Neural cell (in vitro differentiated cells): ENCODE measurements at regions not wholly inside any gene's neighbourhood (a gene's known extent, or its start where the extent isn't known, plus 50 kb on each side); places are given as distances from the start of the nearest gene placed in this dataset.

Experiments
- CTCF ChIP-seq: fragments of 450-650 bp; IDR thresholded peaks from 2 replicates; pipeline ENCODE4 v1.5.1; 2014; ENCODE audit warnings: antibody characterized with exemption, mild to moderate bottlenecking, moderate library complexity; ENCODE audit not compliant: poor library complexity, severe bottlenecking
- EZH2 ChIP-seq: fragments of 200-600, 300-800 bp; shearing (Covaris generic), sonication (generic); IDR thresholded peaks from 2 replicates; pipeline ENCODE4 v1.6.1; 2014; ENCODE audit warnings: antibody characterized with exemption, low read length, borderline replicate concordance, mild to moderate bottlenecking; ENCODE audit not compliant: insufficient read depth, poor library complexity, severe bottlenecking
- REST ChIP-seq: IDR thresholded peaks from 2 replicates; pipeline ENCODE4 v1.6.1; 2012; ENCODE audit warnings: borderline replicate concordance
- SMC3 ChIP-seq: fragments of 450-650 bp; conservative IDR thresholded peaks from 2 replicates; pipeline ENCODE4 v1.6.1; 2014; ENCODE audit warnings: antibody characterized with exemption, mild to moderate bottlenecking, moderate library complexity; ENCODE audit not compliant: poor library complexity
- TAF1 ChIP-seq: IDR thresholded peaks from 2 replicates; pipeline ENCODE4 v1.6.1; 2012; ENCODE audit warnings: low read depth

GRCh38 chr9:80501635-80502034 is 929.9 kb downstream of the TLE4 start:
- no peak for TF ChIP-seq CTCF
- no peak for TF ChIP-seq SMC3
- TF ChIP-seq EZH2: no peak
- no peak for TF ChIP-seq REST
- no peak for TF ChIP-seq TAF1
